GM21529 (cell line): ENCODE measurements at regions not wholly inside any gene's neighbourhood (a gene's known extent, or its start where the extent isn't known, plus 50 kb on each side); places are given as distances from the start of the nearest gene placed in this dataset.
A peak's percentile ranks its signal among the peaks of the same experiment; 100 is the strongest.
"Not testable (repeated sequence)": the region's sequence is repeated elsewhere in the genome, so short reads cannot be mapped to it uniquely, and the experiment has no call there.

Experiments
- ATAC-seq: cut with Tn5 transposase; IDR thresholded peaks from one replicate; pipeline ENCODE4 v1.9.1; 2021; ENCODE audit not compliant: unreplicated experiment

DNA sequence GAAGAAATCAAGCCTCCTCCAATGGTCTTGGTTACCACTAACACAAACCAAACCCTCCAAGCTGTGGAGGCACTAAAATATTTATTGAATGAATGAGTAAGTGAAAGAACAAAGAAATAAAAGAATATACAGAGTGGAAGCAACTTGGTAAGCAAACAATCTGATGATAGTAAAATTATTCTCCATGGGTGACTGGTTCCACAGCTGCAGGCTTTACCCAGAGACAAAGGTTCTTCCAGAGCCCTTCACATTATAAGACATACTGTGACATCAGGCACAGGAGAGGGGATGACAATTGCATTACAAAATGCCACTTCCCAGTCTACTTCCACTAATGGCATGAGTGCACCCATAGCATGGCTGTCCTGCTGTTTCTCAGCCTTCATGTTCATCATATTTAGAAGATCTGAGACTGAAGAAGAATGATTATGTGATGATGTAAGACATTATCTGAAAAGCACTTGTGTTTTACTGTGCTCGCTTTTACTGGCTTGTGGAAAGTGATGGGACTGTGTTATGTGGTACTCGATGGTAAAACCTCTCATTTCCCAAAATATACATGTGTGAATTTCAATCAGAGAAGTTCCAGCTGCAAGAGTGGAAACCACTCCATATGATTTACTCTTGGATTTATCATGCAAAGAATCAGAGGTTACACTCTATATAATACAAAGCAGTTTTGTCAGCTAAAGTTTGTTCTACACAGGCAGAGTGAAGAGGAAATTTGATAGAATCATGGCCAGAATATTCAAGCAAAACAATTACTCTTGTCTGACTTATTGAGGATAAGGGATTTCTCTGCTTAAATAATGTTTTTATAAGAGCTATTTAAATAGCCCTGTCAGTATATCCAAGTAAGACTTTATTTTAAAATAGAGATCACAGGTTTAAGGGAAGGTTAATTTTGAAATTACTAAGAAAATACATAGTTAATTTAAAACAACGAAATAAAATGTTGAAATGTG is 220.2 kb upstream of the NBEA start:
- ATAC-seq, result no peak

DNA sequence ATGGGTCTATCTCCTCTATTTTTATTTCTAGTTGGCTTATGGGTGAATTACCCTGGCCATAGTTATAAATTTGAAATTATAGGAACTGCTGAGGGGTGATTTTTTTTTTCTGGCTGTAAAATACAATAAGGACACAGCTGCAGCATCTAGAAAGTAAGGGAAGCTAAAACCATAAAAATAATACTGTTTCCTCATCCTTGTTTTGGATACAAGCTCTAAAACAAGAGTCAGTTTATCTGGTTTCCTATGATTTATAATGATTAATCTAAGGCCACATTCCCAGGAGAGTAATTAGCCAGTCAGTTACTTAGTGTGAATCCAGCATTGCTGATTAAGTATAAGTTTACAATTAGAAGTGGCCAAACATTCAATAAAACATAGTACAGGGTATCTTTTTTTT is 219.1 kb upstream of the NBEA start:
- no peak for ATAC-seq

DNA sequence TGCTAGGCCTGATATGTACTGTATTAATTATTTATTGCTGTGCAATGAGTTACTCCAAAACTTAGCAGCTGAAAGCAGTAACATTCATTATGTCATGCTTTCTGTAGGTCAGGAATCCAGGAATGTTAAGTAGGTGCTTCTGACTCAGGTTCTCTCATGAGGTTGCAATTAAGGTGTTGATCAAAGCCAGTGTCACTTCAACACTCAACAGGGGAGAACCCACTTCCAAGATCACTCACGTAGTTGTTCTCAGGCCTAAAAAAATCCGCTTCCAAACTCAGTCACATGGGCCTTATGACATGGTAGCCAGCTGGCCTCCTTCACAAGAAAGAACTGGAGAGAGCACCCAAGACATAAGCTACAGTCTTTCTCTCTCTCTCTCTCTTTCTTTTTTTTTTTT is 211.1 kb upstream of the NBEA start:
- no peak for ATAC-seq

DNA sequence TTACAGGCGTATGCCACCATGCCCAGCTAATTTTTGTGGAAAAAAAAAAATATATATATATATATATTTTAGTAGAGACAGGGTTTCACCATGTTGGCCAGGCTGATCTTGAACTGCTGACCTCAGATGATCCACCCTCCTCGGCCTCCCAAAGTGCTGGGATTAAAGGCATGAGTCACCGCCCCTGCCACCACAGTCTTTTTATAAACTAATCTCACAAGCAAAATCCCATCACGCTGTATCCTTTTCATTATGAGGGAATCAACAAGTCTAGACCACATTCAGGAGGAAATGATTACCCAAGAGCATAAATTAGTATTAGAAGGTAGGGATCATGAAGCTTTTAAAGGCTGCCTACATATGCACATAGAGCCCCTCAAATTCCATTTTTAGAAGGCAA is 210.6 kb upstream of the NBEA start:
- no peak for ATAC-seq

DNA sequence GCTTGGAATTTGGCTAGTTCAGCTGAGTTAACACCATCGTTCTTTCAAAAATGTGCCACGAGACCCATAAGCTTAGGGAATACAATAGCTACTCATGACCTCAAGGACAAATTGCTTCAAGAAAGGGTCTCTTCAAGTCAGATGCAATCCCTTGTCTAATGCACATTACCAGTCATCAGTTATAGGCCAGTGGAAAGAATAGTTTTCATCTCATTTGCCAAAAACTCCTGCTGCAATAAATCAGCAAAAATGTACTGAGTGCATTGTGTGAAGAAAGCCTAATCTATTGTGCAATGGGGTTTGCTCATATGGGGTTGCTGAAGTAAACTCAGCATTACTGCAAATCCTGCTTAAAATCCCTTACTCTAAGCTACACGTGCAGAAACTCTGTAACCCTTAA is 208.3 kb upstream of the NBEA start:
- ATAC-seq, result no peak

DNA sequence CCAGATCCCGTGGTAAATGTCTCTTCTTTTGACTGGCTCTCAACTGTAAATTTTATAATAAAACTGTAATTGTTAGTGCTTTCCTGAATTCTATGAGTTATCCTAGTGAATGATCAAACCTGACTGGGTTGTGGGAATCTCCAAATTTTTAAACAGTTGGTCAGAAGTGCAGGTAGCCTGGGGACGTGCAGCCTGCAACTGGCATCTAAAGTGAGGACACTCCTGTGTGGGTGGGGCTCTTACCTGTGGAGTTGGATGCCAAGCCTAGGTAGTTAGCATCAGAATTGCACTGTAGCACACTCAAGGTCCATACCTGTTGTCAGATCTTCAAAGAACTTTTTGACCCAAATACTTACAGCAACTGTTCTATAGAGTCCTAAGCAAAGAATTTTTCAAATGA is 207.1 kb upstream of the NBEA start:
- ATAC-seq, result no peak

DNA sequence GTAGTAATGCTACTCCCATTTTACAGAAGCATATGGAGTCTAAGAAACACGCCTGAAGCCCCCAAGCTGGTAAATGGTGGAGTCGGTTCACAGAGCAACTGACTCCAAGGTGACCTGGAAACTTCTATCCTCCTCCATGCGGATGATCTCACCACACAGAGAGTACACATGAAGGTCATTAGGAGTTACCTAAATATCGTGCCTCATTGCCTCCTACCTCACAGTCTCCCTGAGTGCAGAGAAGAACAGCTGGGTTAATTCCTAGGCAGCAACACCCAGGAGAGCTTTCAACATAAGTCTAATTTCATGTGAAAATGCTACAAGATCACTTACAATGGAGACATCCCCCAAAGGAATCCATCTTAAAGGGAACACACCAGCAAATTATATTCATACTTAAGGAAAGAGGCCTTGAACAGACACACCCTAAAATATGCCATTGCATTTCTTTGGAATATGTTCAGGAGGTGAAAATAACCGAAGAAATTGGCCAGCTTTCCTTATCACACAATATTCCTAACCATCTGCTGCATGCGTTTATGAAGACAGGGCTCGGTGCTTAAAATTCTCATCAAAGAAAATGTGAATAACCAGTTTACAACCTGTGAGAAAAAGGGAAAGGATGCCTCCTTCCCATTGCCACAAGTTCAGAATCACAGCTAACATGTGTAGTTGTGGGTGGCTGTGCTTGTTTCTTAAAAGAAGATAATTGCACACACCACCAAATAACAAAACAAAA is 203.6 kb upstream of the NBEA start:
- no peak for ATAC-seq

DNA sequence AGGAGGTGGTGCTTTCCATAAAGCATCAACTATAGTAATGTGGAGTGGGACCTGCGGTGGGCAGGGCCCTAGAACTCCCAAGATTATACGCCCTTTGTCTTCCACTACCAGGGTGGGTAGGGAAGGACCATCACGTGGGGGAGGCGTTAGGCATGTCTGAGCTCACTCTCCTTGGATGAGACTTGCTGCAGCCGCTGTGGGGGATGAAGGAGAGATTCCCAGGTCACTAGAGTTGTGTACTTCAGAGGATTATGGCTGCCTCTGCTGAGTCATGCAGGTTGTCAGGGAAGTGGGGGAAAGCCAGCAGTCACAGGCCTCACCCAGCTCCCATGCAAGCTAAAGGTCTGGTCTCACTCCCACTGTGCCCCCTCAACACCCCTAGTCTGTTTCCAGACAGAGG is 195.0 kb upstream of the NBEA start:
- ATAC-seq, result not testable (repeated sequence)

DNA sequence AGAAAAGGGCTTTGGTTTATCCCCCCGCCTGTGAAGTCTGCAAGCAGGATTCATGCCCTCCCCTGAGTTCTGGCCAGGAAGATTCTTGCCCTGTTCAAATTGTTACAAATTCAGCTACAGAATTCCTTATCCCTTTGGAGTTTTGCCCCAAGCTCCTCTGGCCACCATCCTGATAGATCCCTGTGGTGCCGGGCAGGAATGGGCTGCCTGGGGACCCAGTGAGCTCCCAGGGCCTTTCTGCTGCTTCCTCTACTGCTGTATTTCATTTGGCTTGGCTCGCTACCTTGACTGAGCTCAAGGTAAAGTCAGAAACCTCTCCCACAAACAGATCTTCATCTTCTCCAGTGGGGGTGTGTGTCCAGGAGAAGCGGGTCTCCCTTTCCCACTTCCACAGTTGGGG is 194.6 kb upstream of the NBEA start:
- no peak for ATAC-seq

DNA sequence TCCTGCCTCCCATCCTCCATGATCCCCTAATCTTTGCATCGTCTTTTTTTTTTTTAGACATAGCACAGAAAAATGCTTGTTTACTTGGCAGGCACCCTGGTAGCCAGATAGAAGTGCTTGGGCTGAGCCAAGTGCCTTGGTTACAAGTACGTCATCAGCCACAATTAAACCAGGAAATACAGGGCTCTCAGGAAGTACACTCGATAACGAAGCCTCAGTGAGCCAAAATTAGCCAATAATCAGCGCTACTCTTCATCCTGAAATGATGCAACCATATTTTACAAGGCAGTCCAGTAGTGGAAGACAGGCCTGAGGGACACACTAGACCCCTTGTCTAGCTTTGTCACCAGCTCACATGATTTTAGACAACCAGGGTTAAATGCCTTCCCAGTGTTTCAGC is 194.0 kb upstream of the NBEA start:
- ATAC-seq, result no peak

DNA sequence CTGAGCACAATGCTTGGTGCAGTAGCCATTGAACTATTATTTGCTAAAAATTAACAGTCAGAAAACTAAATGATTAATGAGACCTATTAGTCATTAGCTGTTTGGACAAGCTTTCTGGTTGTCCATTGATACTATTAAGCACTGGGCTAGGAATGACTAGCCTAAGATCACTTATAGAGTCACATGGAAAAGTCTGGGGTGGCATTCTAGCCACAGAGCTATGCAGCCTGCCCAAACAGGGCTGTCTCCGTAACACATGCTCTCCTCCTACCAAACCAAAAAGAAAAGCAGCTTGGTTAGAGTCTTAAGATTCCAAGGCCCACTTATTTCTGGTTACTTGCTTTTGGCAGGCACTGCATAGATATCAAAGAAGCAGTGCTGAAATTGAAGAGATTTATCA is 193.5 kb upstream of the NBEA start:
- ATAC-seq, result no peak

DNA sequence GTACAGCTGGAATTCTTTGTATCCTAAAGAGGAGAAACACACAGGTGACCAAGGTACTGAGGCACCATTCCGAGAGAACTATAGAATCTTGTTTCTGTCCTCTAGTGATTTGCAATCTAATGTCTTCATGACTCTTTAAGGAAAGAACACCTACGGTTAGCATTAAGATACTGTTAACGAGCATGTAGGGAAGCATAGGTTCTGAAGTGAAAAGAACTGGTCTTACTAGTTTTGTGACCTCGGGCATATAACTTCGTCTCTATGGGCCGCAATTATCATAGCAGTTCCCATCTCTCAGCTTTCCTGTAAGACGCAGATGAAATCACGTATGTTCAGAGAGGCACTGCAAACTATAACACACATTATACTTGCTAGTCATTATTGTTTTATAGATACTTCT is 193.0 kb upstream of the NBEA start:
- no peak for ATAC-seq

DNA sequence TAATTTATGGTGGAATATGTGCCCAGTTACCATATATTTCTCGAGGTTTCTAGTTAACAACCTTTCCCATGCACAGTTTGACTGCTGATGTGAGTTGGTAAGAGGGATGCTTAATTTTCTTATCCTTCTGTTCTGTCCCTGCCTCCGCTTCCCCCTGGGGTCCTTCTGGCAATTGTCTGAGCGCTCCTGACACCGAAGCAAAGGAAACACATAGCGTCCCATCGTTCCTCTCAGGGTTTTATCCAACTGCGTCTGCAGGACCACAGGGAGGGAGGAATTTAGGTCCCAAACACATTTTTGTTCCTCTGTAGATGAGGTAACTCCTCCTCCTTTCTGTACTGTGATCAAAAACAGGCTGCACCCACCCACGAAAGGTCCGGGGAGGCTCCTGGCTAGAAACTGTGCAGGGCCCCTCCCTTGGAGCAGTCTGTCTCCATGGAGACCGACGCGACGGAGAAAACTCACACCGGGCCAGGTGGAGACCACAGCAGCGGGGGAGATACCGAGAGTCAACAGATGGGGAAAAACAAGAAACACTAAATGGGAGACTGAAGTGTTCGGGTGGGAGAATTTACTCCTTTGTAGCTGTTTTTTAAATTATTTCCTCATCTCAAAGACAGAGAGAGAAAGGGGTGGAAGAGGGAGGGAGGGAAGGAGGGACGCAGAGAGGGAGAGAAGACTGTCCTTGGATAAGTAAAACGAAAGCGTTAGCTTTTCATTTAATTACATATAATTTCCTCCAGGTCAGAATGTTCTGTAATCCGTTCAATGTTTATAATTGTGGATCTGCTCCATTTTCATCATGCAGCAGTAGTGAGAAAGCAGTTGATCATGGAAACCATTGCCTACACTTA is 191.8 kb upstream of the NBEA start:
- ATAC-seq, result peak; percentile 55

DNA sequence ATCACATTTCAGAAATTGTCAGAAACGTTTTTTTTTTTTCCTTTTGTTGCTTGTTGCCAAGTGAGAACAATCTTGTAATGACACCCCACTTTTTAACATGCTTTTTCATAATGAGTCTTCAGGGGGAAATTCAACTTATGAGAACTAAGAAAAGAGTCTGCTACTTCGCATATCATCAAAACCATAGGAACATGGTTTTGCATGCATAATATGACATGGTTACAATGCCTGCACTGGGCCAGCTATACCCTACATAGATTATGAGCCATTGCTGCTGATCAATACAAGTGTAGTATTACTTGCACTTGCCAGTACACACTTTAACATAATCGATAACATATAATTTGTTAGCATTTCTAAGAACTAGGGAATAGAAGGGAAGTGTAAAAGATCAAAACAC is 191.0 kb upstream of the NBEA start:
- no peak for ATAC-seq

DNA sequence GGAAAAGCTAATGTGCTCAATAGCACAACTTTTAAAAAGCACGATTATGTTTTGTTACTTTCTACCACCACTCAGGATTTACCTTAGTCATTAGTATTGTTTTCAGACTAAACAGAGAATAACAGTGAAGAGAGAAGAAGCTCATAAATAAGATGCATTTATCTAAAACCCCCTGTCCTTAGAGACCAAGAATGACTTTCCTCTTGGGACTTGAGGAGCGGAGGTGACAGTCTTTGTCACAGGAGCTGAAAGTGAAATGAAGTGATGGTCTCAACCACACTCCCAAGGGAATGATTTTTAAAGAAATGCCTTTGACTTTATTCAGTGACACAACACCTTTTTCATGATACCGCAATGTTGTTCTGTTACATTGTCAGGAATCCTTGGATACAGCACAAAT is 190.6 kb upstream of the NBEA start:
- ATAC-seq, result peak; percentile 46

DNA sequence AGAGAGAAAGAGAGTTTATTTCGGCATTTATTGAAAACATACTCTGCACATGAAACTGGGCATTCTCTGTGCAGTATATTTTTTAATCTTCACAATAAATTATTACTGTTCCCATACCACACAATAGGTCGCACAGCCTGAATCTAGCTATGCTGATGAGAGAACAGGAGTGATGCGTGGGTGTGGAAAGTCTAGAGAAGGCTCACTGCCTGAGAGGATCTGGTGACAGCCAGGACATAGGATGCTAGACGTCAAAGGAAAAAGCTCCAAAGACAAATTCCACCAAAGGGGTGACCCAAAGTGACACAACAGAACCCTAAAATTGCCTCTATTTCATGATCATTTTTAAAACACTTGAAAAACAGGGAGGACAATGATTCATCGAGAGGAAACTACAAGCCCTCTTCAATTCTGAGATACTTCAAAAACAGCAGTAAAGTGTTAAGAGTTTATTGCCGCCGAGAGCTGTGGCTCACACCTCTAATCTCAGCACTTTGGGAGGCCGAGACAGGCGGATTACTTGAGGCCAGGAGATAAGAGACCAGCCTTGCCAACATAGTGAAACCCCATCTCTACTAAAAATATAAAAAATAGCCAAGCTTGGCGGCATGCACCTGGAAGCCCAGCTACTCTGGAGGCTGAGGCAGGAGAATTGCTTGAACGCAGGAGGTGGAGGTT is 189.6 kb upstream of the NBEA start:
- ATAC-seq, result no peak

DNA sequence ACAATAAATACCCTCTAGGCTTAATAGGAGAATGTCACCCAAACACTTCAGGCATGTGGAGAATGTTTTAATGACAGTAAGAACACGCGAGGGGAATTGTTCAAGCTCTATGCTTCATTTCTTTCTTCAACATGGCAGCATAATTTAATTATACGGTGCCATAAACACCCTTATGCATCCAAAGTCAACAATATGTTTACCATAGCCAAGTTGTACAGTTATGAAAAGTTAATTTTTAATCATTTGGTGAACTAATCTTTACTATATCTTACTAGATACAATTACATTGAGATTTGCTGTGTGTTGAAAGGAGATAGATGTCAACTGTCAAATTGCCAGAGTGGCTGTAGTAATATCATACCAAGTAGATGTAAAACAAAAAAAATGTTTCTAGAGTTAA is 185.9 kb upstream of the NBEA start:
- no peak for ATAC-seq

DNA sequence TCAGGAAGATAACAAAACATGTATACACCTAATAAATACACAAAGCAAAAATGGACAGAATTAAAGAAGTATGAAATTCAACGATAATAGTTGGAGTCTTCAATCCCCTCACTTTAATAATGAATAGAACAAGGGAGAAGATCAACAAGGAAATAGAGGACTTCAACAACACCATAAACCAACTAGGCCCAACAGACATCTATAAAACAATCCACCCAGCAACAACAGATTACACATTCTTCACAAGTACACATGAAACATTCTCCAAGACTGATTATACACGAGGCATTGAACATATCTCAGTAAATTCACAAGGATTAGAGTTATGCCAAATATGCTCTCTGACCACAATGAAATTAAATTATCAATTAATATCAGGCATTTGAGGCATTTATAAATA is 185.5 kb upstream of the NBEA start:
- ATAC-seq, result no peak

DNA sequence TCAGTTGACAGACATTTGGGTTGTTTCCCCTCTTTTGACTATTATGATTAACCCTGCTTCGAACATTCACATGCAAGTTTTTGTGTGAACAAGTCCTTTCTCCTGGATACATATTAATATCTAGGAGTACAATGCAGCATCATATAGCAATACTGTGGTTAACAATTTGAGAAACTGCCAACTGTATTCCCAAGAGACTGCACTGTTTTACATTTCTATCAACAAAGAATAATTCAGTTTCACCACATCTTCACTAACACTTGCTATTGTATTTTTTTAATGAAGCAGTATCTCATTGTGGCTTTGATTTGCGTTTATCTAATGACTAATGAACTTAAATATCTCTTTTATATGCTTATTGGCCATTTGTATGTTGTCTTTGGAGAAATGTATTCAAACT is 184.6 kb upstream of the NBEA start:
- no peak for ATAC-seq

DNA sequence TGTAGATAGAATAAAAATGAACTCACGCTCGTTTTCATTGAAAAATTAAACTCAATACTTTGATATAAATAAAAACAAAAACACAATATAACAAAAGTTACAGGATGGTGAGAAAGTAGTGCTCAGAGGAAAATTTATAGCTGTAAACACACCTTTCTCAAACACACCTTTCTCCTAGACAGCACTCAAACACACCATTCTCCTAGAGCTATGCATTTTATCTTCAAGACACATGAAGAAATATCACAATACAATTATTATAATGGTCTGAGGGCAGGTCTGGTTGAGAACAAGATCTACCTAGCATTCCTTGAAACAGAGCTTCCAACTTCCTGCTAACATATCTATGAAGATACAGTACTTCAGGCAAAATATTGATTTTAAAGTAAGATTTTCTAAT is 183.4 kb upstream of the NBEA start:
- ATAC-seq, result no peak

DNA sequence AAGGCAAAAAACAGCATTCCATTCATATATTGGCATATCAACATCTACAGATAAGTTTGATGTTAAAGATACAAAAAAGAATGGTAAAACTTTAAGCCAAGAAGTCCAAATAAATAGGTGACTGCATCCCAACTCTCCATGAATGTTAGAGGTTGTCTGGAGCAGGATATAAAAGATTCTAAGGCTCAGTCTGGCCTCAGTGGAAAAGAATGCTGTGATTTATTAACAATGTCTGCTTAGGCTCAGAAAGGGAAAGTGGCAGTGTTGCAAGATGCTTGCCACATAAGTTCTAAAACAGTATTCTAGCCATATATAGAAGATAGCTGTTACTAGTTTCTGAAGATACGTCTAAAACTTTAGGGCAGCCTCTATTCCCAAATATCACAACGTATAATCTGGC is 179.8 kb upstream of the NBEA start:
- no peak for ATAC-seq
